Transverse colon (tissue), 3 donors: ENCODE measurements at regions not wholly inside any gene's neighbourhood (a gene's known extent, or its start where the extent isn't known, plus 50 kb on each side); places are given as distances from the start of the nearest gene placed in this dataset.

Experiments used
- POLR2A ChIP-seq: fragments of 450-650 bp; IDR thresholded peaks from one replicate; pipeline ENCODE4 v1.6.1; 2016; ENCODE audit warnings: antibody characterized with exemption, mild to moderate bottlenecking, moderate library complexity
- TF ChIP-seq, protein P1 (sequence below), 5 experiments: fragments of 200-600 bp in 3 of 5; fragments of 450-650 bp in 2 of 5; sonication (generic) in 3 of 5; IDR thresholded peaks; 1 replicate in 2 of 5; 2 replicates in 3 of 5; pipeline ENCODE4 v1.5.1; 2016 to 2017; ENCODE audit warnings: antibody characterized with exemption in 5 of 5, inconsistent platforms in 3 of 5, mild to moderate bottlenecking in 2 of 5, moderate library complexity in 1 of 5

DNA sequence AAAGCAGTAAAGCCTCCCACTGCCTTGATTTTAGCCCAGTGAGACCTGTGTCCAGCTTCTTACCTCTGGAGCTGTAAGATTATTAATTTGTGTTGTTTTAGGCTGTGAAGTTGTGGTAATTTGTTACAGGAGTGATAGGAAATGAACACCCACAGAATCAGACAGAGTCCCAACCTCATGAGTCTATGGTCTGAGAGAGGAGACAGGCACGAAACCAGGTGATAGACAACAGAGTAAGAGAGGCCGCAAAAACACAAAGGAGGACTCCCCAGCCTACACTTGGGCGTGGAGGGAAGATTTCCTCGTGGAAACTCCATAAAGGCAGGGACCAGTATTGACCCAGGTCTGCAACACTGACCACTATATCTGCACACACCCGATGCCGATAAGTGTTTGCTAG lies 234.6 kb upstream of the JUN start:
- TF ChIP-seq, protein P1, sequence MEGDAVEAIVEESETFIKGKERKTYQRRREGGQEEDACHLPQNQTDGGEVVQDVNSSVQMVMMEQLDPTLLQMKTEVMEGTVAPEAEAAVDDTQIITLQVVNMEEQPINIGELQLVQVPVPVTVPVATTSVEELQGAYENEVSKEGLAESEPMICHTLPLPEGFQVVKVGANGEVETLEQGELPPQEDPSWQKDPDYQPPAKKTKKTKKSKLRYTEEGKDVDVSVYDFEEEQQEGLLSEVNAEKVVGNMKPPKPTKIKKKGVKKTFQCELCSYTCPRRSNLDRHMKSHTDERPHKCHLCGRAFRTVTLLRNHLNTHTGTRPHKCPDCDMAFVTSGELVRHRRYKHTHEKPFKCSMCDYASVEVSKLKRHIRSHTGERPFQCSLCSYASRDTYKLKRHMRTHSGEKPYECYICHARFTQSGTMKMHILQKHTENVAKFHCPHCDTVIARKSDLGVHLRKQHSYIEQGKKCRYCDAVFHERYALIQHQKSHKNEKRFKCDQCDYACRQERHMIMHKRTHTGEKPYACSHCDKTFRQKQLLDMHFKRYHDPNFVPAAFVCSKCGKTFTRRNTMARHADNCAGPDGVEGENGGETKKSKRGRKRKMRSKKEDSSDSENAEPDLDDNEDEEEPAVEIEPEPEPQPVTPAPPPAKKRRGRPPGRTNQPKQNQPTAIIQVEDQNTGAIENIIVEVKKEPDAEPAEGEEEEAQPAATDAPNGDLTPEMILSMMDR (IDR thresholded peaks at IDR 0.05): no peak
- no peak for TF ChIP-seq POLR2A
